ENCODE measurements at regions not wholly inside any gene's neighbourhood (a gene's known extent, or its start where the extent isn't known, plus 50 kb on each side); places are given as distances from the start of the nearest gene placed in this dataset.

GRCh38 chrY:8426433-8426832 lies 910.8 kb upstream of the TSPY4 start:
- H3K27me3 ChIP-seq: no peaks in the 10 kb centered on the region
- DNase-seq (ENCODE audit: low spot score in 2 of 2): no peak
- H3K9me3 ChIP-seq: no peaks in the 10 kb centered on the region

GRCh38 chrY:8437510-8437909 lies 899.8 kb upstream of the TSPY4 start:
- DNase-seq (ENCODE audit: low spot score in 2 of 2): no peak
- Histone ChIP-seq H3K9me3 (no peaks in the 10 kb centered on the region), H3K27me3 (no peaks in the 10 kb centered on the region), H3K36me3 (no peaks in the 10 kb centered on the region), H3K4me1 (no peaks in the 10 kb centered on the region), H3K4me3 (no peak overlapping the region), H3K27ac (no peak overlapping the region)
- WGBS: no CpG with 5 or more reads among the region's 3 CpGs
- TF ChIP-seq POLR2AphosphoS5 (IDR thresholded peaks at IDR 0.05): no peak
- TF ChIP-seq POLR2A (IDR thresholded peaks at IDR 0.05): no peak
- TF ChIP-seq CTCF (IDR thresholded peaks at IDR 0.05): no peak
- no peak for TF ChIP-seq EP300 (IDR thresholded peaks at IDR 0.05)

More at GRCh38 chrY:8426433-8426832, 910.8 kb upstream of the TSPY4 start:
- no peak for TF ChIP-seq EP300 (IDR thresholded peaks at IDR 0.05)
- no peak for TF ChIP-seq POLR2A (IDR thresholded peaks at IDR 0.05)
- no peak for TF ChIP-seq POLR2AphosphoS5 (IDR thresholded peaks at IDR 0.05)
- TF ChIP-seq CTCF (IDR thresholded peaks at IDR 0.05): no peak
- H3K36me3 ChIP-seq: no peaks in the 10 kb centered on the region
- no peak overlapping the region for H3K27ac ChIP-seq
- H3K4me1 ChIP-seq: no peaks in the 10 kb centered on the region
- H3K4me3 ChIP-seq: no peak overlapping the region

- H3K36me3 ChIP-seq: no peaks in the 10 kb centered on the region
- H3K4me1 ChIP-seq: no peaks in the 10 kb centered on the region
- no peaks in the 10 kb centered on the region for H3K9me3 ChIP-seq
- TF ChIP-seq POLR2A (IDR thresholded peaks at IDR 0.05): no peak
- TF ChIP-seq CTCF (IDR thresholded peaks at IDR 0.05): no peak
- no peak for TF ChIP-seq EP300 (IDR thresholded peaks at IDR 0.05)
- no peak for TF ChIP-seq POLR2AphosphoS5 (IDR thresholded peaks at IDR 0.05)
- no CpG with 5 or more reads among the region's 2 CpGs for WGBS
- no peaks in the 10 kb centered on the region for H3K27me3 ChIP-seq
- no peak overlapping the region for H3K4me3 ChIP-seq
- no peak overlapping the region for H3K27ac ChIP-seq
- no peak for DNase-seq (ENCODE audit: low spot score in 2 of 2)
These were observed 895.2 kb upstream of the TSPY4 start for GRCh38 chrY:8442097-8442496.

- no peak overlapping the region for H3K4me3 ChIP-seq
- no peaks in the 10 kb centered on the region for H3K27me3 ChIP-seq
- WGBS: no CpG with 5 or more reads among the region's 1 CpG
- H3K9me3 ChIP-seq: no peaks in the 10 kb centered on the region
- no peaks in the 10 kb centered on the region for H3K4me1 ChIP-seq
- no peaks in the 10 kb centered on the region for H3K36me3 ChIP-seq
- no peak overlapping the region for H3K27ac ChIP-seq
- TF ChIP-seq EP300 (IDR thresholded peaks at IDR 0.05): no peak
- no peak for TF ChIP-seq CTCF (IDR thresholded peaks at IDR 0.05)
- no peak for TF ChIP-seq POLR2A (IDR thresholded peaks at IDR 0.05)
- no peak for TF ChIP-seq POLR2AphosphoS5 (IDR thresholded peaks at IDR 0.05)
- no peak for DNase-seq (ENCODE audit: low spot score in 2 of 2)
These were observed 884.3 kb upstream of the TSPY4 start for GRCh38 chrY:8452963-8453362.

GRCh38 chrY:8466813-8467212 lies 870.5 kb upstream of the TSPY4 start:
- Histone ChIP-seq H3K27ac (no peak overlapping the region), H3K4me1 (no peaks in the 10 kb centered on the region), H3K9me3 (no peaks in the 10 kb centered on the region), H3K27me3 (no peaks in the 10 kb centered on the region), H3K4me3 (no peak overlapping the region), H3K36me3 (no peaks in the 10 kb centered on the region)
- TF ChIP-seq CTCF (IDR thresholded peaks at IDR 0.05) (no peak), POLR2AphosphoS5 (IDR thresholded peaks at IDR 0.05) (no peak), EP300 (IDR thresholded peaks at IDR 0.05) (no peak), POLR2A (IDR thresholded peaks at IDR 0.05) (no peak)
- no peak for DNase-seq (ENCODE audit: low spot score in 2 of 2)
